NCI-H2107 treated with DMSO at 0.1 percent for 48 hours (cell line): ENCODE measurements at regions not wholly inside any gene's neighbourhood (a gene's known extent, or its start where the extent isn't known, plus 50 kb on each side); places are given as distances from the start of the nearest gene placed in this dataset.
A peak's percentile ranks its signal among the peaks of the same experiment; 100 is the strongest.

ENCODE experiments used
- DNase-seq: peaks from one replicate; lab custom pipeline; 2025; ENCODE audit not compliant: unreplicated experiment; lab: John Stamatoyannopoulos, UW

- DNase-seq = no peak
Observed at GRCh38 chr3:72698154-72698917, 149.9 kb downstream of the SHQ1 start.

- no peak for DNase-seq
Observed at GRCh38 chr3:72697717-72698116, 150.5 kb downstream of the SHQ1 start.

- DNase-seq = no peak
Observed at GRCh38 chr3:72696815-72697214, 151.4 kb downstream of the SHQ1 start.

- DNase-seq = no peak
Observed at GRCh38 chr3:72694398-72694797, 153.8 kb downstream of the SHQ1 start.

GRCh38 chr3:72692990-72693389 is 155.3 kb downstream of the SHQ1 start:
- no peak for DNase-seq

GRCh38 chr3:72690629-72691028 is 157.6 kb downstream of the SHQ1 start:
- no peak for DNase-seq

- peak; percentile 58 for DNase-seq
Observed at GRCh38 chr3:72682936-72683452, 165.3 kb downstream of the SHQ1 start.

GRCh38 chr3:72681598-72681997 is 166.6 kb downstream of the SHQ1 start:
- no peak for DNase-seq

- no peak for DNase-seq
Observed at GRCh38 chr3:72680766-72681165, 167.5 kb downstream of the SHQ1 start.

- DNase-seq = peak; percentile 36
Observed at GRCh38 chr3:72679540-72680198, 168.6 kb downstream of the SHQ1 start.

GRCh38 chr3:72678867-72679266 is 169.4 kb downstream of the SHQ1 start:
- no peak for DNase-seq

GRCh38 chr3:72678380-72678779 is 169.9 kb downstream of the SHQ1 start:
- no peak for DNase-seq

- DNase-seq = no peak
Observed at GRCh38 chr3:72675243-72675642, 173.0 kb downstream of the SHQ1 start.

GRCh38 chr3:72673011-72673771 is 175.1 kb downstream of the SHQ1 start:
- DNase-seq = no peak

GRCh38 chr3:72669224-72669623 is 179.0 kb downstream of the SHQ1 start:
- no peak for DNase-seq

- no peak for DNase-seq
Observed at GRCh38 chr3:72666447-72666755, 181.8 kb downstream of the SHQ1 start.

- no peak for DNase-seq
Observed at GRCh38 chr3:72665701-72666446, 182.4 kb downstream of the SHQ1 start.

GRCh38 chr3:72665103-72665502 is 183.1 kb downstream of the SHQ1 start:
- no peak for DNase-seq

GRCh38 chr3:72664184-72664975 is 183.9 kb downstream of the SHQ1 start:
- DNase-seq = no peak

- DNase-seq = peak; percentile 73
Observed at GRCh38 chr3:72663429-72663828, 184.8 kb downstream of the SHQ1 start.
